OCI-LY3 (cell line): ENCODE measurements at regions not wholly inside any gene's neighbourhood (a gene's known extent, or its start where the extent isn't known, plus 50 kb on each side); places are given as distances from the start of the nearest gene placed in this dataset.

ENCODE experiments used
- H2AFZ ChIP-seq: fragments of 200-600, 300-600 bp; shearing (Covaris generic); 2 replicates; pipeline ENCODE4 v1.6.0; 2014; ENCODE audit warnings: antibody characterized with exemption, low read depth, low read length
- H3K27ac ChIP-seq: fragments of 200-600, 300-600 bp; sonication (generic); 2 replicates; pipeline ENCODE4 v1.5.1; 2014; ENCODE audit warnings: mild to moderate bottlenecking, low read length, moderate library complexity, mixed read lengths
- H3K27me3 ChIP-seq: fragments of 200-600, 300-600 bp; sonication (generic); 2 replicates; pipeline ENCODE4 v1.6.1; 2014; ENCODE audit warnings: low read depth, low read length, mixed read lengths
- H3K36me3 ChIP-seq: fragments of 200-600, 300-600 bp; sonication (generic); replicated peaks from 2 replicates; pipeline ENCODE3; 2014; ENCODE audit warnings: low read depth, low read length, mixed read lengths
- H3K4me1 ChIP-seq: fragments of 300-600, 200-600 bp; sonication (generic); 2 replicates; pipeline ENCODE4 v1.6.1; 2014; ENCODE audit warnings: low read length, mixed read lengths
- H3K4me2 ChIP-seq: fragments of 200-600, 300-600 bp; sonication (generic); 2 replicates; pipeline ENCODE4 v1.6.1; 2014; ENCODE audit warnings: low read length, mixed read lengths
- H3K4me3 ChIP-seq: fragments of 300-600, 200-600 bp; sonication (generic); 2 replicates; pipeline ENCODE4 v1.5.1; 2014; ENCODE audit warnings: antibody characterized with exemption, mild to moderate bottlenecking, low read length, moderate library complexity
- H3K79me2 ChIP-seq: fragments of 300-600, 200-600 bp; shearing (Covaris generic); 2 replicates; pipeline ENCODE4 v1.6.1; 2014; ENCODE audit warnings: mild to moderate bottlenecking, low read length, mixed read lengths
- H3K9ac ChIP-seq: fragments of 300-600, 200-600 bp; shearing (Covaris generic); 2 replicates; pipeline ENCODE4 v1.6.0; 2014; ENCODE audit warnings: mild to moderate bottlenecking, low read length, moderate library complexity
- H3K9me3 ChIP-seq: fragments of 200-600, 300-600 bp; shearing (Covaris generic); 2 replicates; pipeline ENCODE4 v1.6.1; 2014; ENCODE audit warnings: low read length, mixed read lengths; ENCODE audit not compliant: insufficient read depth
- H4K20me1 ChIP-seq: fragments of 200-600, 300-600 bp; sonication (generic); 2 replicates; pipeline ENCODE4 v1.6.1; 2016; ENCODE audit warnings: low read length, mixed read lengths; ENCODE audit not compliant: insufficient read depth
- CTCF ChIP-seq: fragments of 200-600, 300-600 bp; sonication (generic); IDR thresholded peaks from 2 replicates; pipeline ENCODE4 v1.5.1; 2014; ENCODE audit warnings: antibody characterized with exemption, low read length, low read depth
- EZH2phosphoT487 ChIP-seq: fragments of 200-600 bp; shearing (Covaris generic); IDR thresholded peaks from 2 replicates; pipeline ENCODE4 v1.6.1; 2018; ENCODE audit warnings: antibody characterized with exemption, mixed run types, low read depth

GRCh38 chr12:71222436-71222835, 64.6 kb upstream of the TSPAN8 start:
- Histone ChIP-seq H3K4me2 (no peak overlapping the region), H3K4me3 (no peak overlapping the region), H4K20me1 (no peaks in the 10 kb centered on the region), H3K27me3 (peaks cover 16% of the 10 kb centered on the region), H2AFZ (no peak overlapping the region), H3K79me2 (no peaks in the 10 kb centered on the region), H3K9me3 (no peaks in the 10 kb centered on the region), H3K4me1 (no peaks in the 10 kb centered on the region), H3K9ac (no peak overlapping the region), H3K36me3 (no peaks in the 10 kb centered on the region), H3K27ac (no peak overlapping the region)
- no peak for TF ChIP-seq CTCF

- no peaks in the 10 kb centered on the region for H4K20me1 ChIP-seq
- H3K9me3 ChIP-seq = no peaks in the 10 kb centered on the region
These were observed 62.5 kb upstream of the TSPAN8 start for GRCh38 chr12:71220260-71220659.

GRCh38 chr12:71219224-71219623, 61.4 kb upstream of the TSPAN8 start:
- no peaks in the 10 kb centered on the region for H3K36me3 ChIP-seq
- peaks cover 16% of the 10 kb centered on the region for H3K27me3 ChIP-seq
- H3K27ac ChIP-seq = no peak overlapping the region
- no peak overlapping the region for H3K9ac ChIP-seq
- H3K4me2 ChIP-seq = no peak overlapping the region
- no peak for TF ChIP-seq EZH2phosphoT487
- TF ChIP-seq CTCF = no peak
- H3K4me1 ChIP-seq = no peaks in the 10 kb centered on the region
- H3K4me3 ChIP-seq = no peak overlapping the region
- no peaks in the 10 kb centered on the region for H4K20me1 ChIP-seq
- H3K79me2 ChIP-seq = no peaks in the 10 kb centered on the region
- no peaks in the 10 kb centered on the region for H3K9me3 ChIP-seq
- H2AFZ ChIP-seq = no peak overlapping the region

More at GRCh38 chr12:71220260-71220659, 62.5 kb upstream of the TSPAN8 start:
- peaks cover 16% of the 10 kb centered on the region for H3K27me3 ChIP-seq
- H3K9ac ChIP-seq = no peak overlapping the region
- no peaks in the 10 kb centered on the region for H3K79me2 ChIP-seq
- TF ChIP-seq EZH2phosphoT487 = no peak
- TF ChIP-seq CTCF = no peak
- H3K4me3 ChIP-seq = no peak overlapping the region
- no peak overlapping the region for H3K27ac ChIP-seq
- H3K4me2 ChIP-seq = no peak overlapping the region
- no peak overlapping the region for H2AFZ ChIP-seq
- H3K4me1 ChIP-seq = no peaks in the 10 kb centered on the region
- no peaks in the 10 kb centered on the region for H3K36me3 ChIP-seq

GRCh38 chr12:71218616-71219015, 60.8 kb upstream of the TSPAN8 start:
- no peak overlapping the region for H3K4me3 ChIP-seq
- no peak overlapping the region for H3K4me2 ChIP-seq
- no peaks in the 10 kb centered on the region for H4K20me1 ChIP-seq
- TF ChIP-seq CTCF (no peak), EZH2phosphoT487 (no peak)
- H3K36me3 ChIP-seq = no peaks in the 10 kb centered on the region
- H3K79me2 ChIP-seq = no peaks in the 10 kb centered on the region
- H2AFZ ChIP-seq = no peak overlapping the region
- peaks cover 16% of the 10 kb centered on the region for H3K27me3 ChIP-seq
- no peak overlapping the region for H3K27ac ChIP-seq
- no peaks in the 10 kb centered on the region for H3K4me1 ChIP-seq
- no peak overlapping the region for H3K9ac ChIP-seq
- H3K9me3 ChIP-seq = no peaks in the 10 kb centered on the region
